Panc1 (cell line): ENCODE measurements at regions not wholly inside any gene's neighbourhood (a gene's known extent, or its start where the extent isn't known, plus 50 kb on each side); places are given as distances from the start of the nearest gene placed in this dataset.

ENCODE experiments used
- ATAC-seq: fragments of 200-7000 bp; cut with Tn5 transposase; 2 replicates; pipeline ENCODE4 v1.9.1; 2020; ENCODE audit warnings: mild to moderate bottlenecking, moderate library complexity
- BruUV-seq: library from RNA; stranded (reverse); fragments of 400-500 nt; replicated peaks from 2 replicates; lab custom pipeline; 2021; lab: Mats Ljungman, UMichigan
- CTCF ChIA-PET: fragments of 300-600 bp; sonication (Branson Sonifier 250); formaldehyde crosslinking; loops from one replicate; lab custom pipeline; 2022; ENCODE audit warnings: antibody characterized with exemption; lab: Charles Lee
- POLR2A ChIA-PET: fragments of 300-600 bp; sonication (Branson Sonifier 250); formaldehyde crosslinking; loops from one replicate; lab custom pipeline; 2022; ENCODE audit warnings: antibody characterized with exemption; lab: Charles Lee
- DNase-seq: peaks from one replicate; pipeline ENCODE4 v3.0.0-alpha.2; 2010; ENCODE audit warnings: low read depth, low spot score
- H3K27ac ChIP-seq: 2 replicates; pipeline ENCODE4 v1.5.1; 2011; ENCODE audit warnings: mild to moderate bottlenecking, low read length, inconsistent platforms
- H3K27me3 ChIP-seq: fragments of 200-500 bp; sonication (Bioruptor generic); 2 replicates; pipeline ENCODE4 v1.6.0; 2014; ENCODE audit warnings: low read length, inconsistent platforms; ENCODE audit not compliant: control insufficient read depth, insufficient read depth
- H3K36me3 ChIP-seq: fragments of 200-500 bp; sonication (Bioruptor generic); 2 replicates; pipeline ENCODE4 v1.5.1; 2014; ENCODE audit warnings: inconsistent platforms, mild to moderate bottlenecking, low read length, moderate library complexity; ENCODE audit not compliant: control insufficient read depth, insufficient read depth
- H3K4me1 ChIP-seq: 2 replicates; pipeline ENCODE4 v1.5.1; 2011; ENCODE audit warnings: inconsistent platforms, mild to moderate bottlenecking, low read length, moderate library complexity; ENCODE audit not compliant: control insufficient read depth, insufficient read depth
- H3K4me3 ChIP-seq, 2 experiments: 2 replicates each; pipeline ENCODE4 v1.5.1; 2011 to 2012; ENCODE audit warnings: low read depth in 2 of 2, low read length in 2 of 2, mild to moderate bottlenecking in 2 of 2, inconsistent platforms in 1 of 2, moderate library complexity in 1 of 2
- H3K9me3 ChIP-seq: fragments of 200-500 bp; sonication (Bioruptor generic); 2 replicates; pipeline ENCODE4 v1.5.1; 2014; ENCODE audit warnings: low read depth, mild to moderate bottlenecking, inconsistent platforms, low read length, moderate library complexity; ENCODE audit not compliant: control insufficient read depth, insufficient read depth
- POLR2AphosphoS5 ChIP-seq: IDR thresholded peaks from 2 replicates; pipeline ENCODE4 v1.6.1; 2012; ENCODE audit warnings: mild to moderate bottlenecking, low read depth, low read length, moderate library complexity
- SIN3A ChIP-seq: IDR thresholded peaks from 2 replicates; pipeline ENCODE4 v1.6.1; 2012; ENCODE audit warnings: low read depth, mild to moderate bottlenecking, low read length, moderate library complexity, borderline replicate concordance; ENCODE audit not compliant: insufficient read depth
- TCF7L2 ChIP-seq: IDR thresholded peaks from 2 replicates; pipeline ENCODE4 v1.6.1; 2011; ENCODE audit warnings: mild to moderate bottlenecking, low read depth, low read length, inconsistent platforms
- in situ Hi-C: cut with HindIII; loops from 2 replicates; pipeline ENCODE4 v1.10.0; 2016; ENCODE audit warnings: low sequenced_read_pairs, low pct_unique_long_range_greater_than_20kb
- intact Hi-C: fragments of 100-400 bp; cut with micrococcal nuclease; formaldehyde crosslinking; loops from one replicate; pipeline ENCODE4 v1.10.0; 2022; ENCODE audit not compliant: unreplicated experiment
- TF ChIP-seq, protein P1 (sequence below): fragments of 450-650 bp; IDR thresholded peaks from 2 replicates; pipeline ENCODE4 v1.5.1; 2017; ENCODE audit warnings: mild to moderate bottlenecking
- TF ChIP-seq, protein P2 (sequence below), 2 experiments: IDR thresholded peaks; 2 replicates each; pipeline ENCODE4 v1.6.1; 2011 to 2012; ENCODE audit warnings: low read depth in 2 of 2, control low read depth in 1 of 2, low read length in 1 of 2, mild to moderate bottlenecking in 1 of 2, moderate library complexity in 1 of 2; ENCODE audit not compliant: insufficient read depth in 1 of 2

DNA sequence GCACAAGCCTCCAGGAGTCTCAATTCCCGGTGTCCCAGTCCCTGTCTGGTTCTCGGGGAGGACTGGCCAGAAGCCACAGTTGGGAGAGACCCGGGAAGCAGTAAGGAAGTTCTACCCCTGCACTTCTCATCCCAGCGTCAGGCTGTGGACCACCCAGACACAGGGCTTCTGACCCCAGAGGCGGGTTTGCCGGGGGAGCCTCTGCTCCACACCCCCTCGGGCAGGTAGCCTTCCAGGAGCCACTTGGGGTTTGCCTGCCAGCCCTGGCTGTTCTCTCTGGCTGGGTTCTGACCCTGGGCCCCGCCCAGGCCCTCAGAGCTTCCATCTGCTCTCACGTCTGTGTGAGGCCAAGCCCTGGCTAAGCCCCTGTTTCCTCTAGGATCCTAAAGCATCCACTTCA, 94.4 kb upstream of the GPC1 start:
- ChIA-PET POLR2A (no interaction called here), CTCF (interaction anchor here (0.7 kb wide), 1 partner anchor 114 kb away, joined by 3 read pairs; no protein-coding TSS in a partner anchor)
- no peaks in the 10 kb centered on the region for H3K4me1 ChIP-seq
- TF ChIP-seq, protein P1, sequence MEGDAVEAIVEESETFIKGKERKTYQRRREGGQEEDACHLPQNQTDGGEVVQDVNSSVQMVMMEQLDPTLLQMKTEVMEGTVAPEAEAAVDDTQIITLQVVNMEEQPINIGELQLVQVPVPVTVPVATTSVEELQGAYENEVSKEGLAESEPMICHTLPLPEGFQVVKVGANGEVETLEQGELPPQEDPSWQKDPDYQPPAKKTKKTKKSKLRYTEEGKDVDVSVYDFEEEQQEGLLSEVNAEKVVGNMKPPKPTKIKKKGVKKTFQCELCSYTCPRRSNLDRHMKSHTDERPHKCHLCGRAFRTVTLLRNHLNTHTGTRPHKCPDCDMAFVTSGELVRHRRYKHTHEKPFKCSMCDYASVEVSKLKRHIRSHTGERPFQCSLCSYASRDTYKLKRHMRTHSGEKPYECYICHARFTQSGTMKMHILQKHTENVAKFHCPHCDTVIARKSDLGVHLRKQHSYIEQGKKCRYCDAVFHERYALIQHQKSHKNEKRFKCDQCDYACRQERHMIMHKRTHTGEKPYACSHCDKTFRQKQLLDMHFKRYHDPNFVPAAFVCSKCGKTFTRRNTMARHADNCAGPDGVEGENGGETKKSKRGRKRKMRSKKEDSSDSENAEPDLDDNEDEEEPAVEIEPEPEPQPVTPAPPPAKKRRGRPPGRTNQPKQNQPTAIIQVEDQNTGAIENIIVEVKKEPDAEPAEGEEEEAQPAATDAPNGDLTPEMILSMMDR = no peak
- TF ChIP-seq POLR2AphosphoS5 (no peak), SIN3A (no peak), TCF7L2 (no peak)
- TF ChIP-seq, protein P2, sequence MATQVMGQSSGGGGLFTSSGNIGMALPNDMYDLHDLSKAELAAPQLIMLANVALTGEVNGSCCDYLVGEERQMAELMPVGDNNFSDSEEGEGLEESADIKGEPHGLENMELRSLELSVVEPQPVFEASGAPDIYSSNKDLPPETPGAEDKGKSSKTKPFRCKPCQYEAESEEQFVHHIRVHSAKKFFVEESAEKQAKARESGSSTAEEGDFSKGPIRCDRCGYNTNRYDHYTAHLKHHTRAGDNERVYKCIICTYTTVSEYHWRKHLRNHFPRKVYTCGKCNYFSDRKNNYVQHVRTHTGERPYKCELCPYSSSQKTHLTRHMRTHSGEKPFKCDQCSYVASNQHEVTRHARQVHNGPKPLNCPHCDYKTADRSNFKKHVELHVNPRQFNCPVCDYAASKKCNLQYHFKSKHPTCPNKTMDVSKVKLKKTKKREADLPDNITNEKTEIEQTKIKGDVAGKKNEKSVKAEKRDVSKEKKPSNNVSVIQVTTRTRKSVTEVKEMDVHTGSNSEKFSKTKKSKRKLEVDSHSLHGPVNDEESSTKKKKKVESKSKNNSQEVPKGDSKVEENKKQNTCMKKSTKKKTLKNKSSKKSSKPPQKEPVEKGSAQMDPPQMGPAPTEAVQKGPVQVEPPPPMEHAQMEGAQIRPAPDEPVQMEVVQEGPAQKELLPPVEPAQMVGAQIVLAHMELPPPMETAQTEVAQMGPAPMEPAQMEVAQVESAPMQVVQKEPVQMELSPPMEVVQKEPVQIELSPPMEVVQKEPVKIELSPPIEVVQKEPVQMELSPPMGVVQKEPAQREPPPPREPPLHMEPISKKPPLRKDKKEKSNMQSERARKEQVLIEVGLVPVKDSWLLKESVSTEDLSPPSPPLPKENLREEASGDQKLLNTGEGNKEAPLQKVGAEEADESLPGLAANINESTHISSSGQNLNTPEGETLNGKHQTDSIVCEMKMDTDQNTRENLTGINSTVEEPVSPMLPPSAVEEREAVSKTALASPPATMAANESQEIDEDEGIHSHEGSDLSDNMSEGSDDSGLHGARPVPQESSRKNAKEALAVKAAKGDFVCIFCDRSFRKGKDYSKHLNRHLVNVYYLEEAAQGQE (IDR thresholded peaks at IDR 0.05; ENCODE audit: insufficient read depth in 1 of 2, low read depth in 2 of 2, low read length in 1 of 2) = no peak
- H3K4me3 ChIP-seq = no peak overlapping the region
- in situ Hi-C loops = no loop called here
- H3K27ac ChIP-seq = no peak overlapping the region
- no TSS peak for BruUV-seq
- H3K27me3 ChIP-seq = no peaks in the 10 kb centered on the region
- no peaks in the 10 kb centered on the region for H3K9me3 ChIP-seq
- ATAC-seq (peak; percentile 45; the same call in 1 of the 2 replicates), DNase-seq (no peak)
- no peaks in the 10 kb centered on the region for H3K36me3 ChIP-seq
- intact Hi-C loops = no loop called here

DNA sequence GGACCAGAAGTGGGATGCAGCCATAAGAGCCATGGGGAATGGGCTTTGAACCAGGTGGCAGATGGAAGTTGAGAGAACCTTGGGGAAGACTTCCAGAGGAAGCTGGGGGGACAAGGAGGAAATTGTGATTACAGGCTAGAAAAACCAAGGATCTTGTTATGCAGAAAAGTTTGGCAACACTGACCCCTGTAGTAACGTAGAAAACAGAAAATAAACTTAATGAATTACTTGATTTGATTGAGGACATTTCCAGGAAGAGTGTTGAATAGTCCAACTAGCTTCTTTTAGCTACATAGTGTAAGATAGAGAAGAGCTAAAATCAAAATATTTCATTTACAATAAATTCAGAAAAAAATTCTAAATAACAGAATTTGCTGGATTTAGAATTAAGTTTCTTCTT, 91.9 kb upstream of the GPC1 start:
- CTCF ChIA-PET = interaction anchor here (0.6 kb wide), 1 partner anchor 95 kb away, joined by 3 read pairs; no protein-coding TSS in a partner anchor
- no peaks in the 10 kb centered on the region for H3K27me3 ChIP-seq
- DNase-seq = no peak
- H3K4me3 ChIP-seq = no peak overlapping the region
- H3K4me1 ChIP-seq = peaks cover 3% of the 10 kb centered on the region; the same call in 1 of the 2 replicates
- intact Hi-C loops = no loop called here
- no peak overlapping the region for H3K27ac ChIP-seq
- POLR2A ChIA-PET = no interaction called here
- in situ Hi-C loops = no loop called here
- H3K9me3 ChIP-seq = no peaks in the 10 kb centered on the region
- ATAC-seq = no peak
- no peak for TF ChIP-seq POLR2AphosphoS5
- no peak for TF ChIP-seq TCF7L2
- TF ChIP-seq, protein P1 = no peak
- TF ChIP-seq, protein P2 (IDR thresholded peaks at IDR 0.05; ENCODE audit: insufficient read depth in 1 of 2, low read depth in 2 of 2, low read length in 1 of 2) = no peak
- TF ChIP-seq SIN3A = no peak
- H3K36me3 ChIP-seq = no peaks in the 10 kb centered on the region
- no TSS peak for BruUV-seq
